Neural progenitor cell (in vitro differentiated cells): ENCODE measurements at regions not wholly inside any gene's neighbourhood (a gene's known extent, or its start where the extent isn't known, plus 50 kb on each side); places are given as distances from the start of the nearest gene placed in this dataset.

ENCODE experiments used
- CTCF ChIP-seq: fragments of 200-600 bp; sonication (generic); IDR thresholded peaks from 2 replicates; pipeline ENCODE4 v1.5.1; 2017; ENCODE audit warnings: antibody characterized with exemption, mild to moderate bottlenecking
- EZH2 ChIP-seq: fragments of 200-600 bp; sonication (generic); IDR thresholded peaks from 2 replicates; pipeline ENCODE4 v1.6.1; 2017; ENCODE audit warnings: antibody characterized with exemption, mild to moderate bottlenecking, moderate library complexity

GRCh38 chrY:12593532-12594216 is 107.4 kb upstream of the USP9Y start:
- TF ChIP-seq CTCF (no peak), EZH2 (no peak)
